Tibial artery (tissue), 4 donors: ENCODE measurements at regions not wholly inside any gene's neighbourhood (a gene's known extent, or its start where the extent isn't known, plus 50 kb on each side); places are given as distances from the start of the nearest gene placed in this dataset.
A peak's percentile ranks its signal among the peaks of the same experiment; 100 is the strongest.

Experiments
- DNase-seq, 2 donors: peaks; one replicate each; pipeline ENCODE4 v3.0.0-alpha.2; 2019
- H3K27ac ChIP-seq, 2 donors: fragments of 200-600 bp; sonication (generic) in 1 of 2; 1 replicate in 1 of 2; 2 replicates in 1 of 2; pipeline ENCODE4 v1.5.1; 2018 to 2019; ENCODE audit warnings: mild to moderate bottlenecking in 1 of 2
- H3K27me3 ChIP-seq, 2 donors: fragments of 200-600 bp; sonication (generic) in 1 of 2; one replicate each; pipeline versions ENCODE4 v1.5.1 to v1.6.0; 2016 to 2019
- H3K36me3 ChIP-seq, 3 donors: fragments of 200-600 bp; sonication (generic) in 2 of 3; one replicate each; pipeline ENCODE4 v1.5.1; 2016 to 2019; ENCODE audit warnings: mild to moderate bottlenecking in 2 of 3
- H3K4me1 ChIP-seq, 4 donors: fragments of 200-600 bp; sonication (generic) in 2 of 4; 1 replicate in 3 of 4; 2 replicates in 1 of 4; pipeline ENCODE4 v1.5.1; 2016 to 2019
- H3K4me3 ChIP-seq, 2 donors: fragments of 200-600 bp; sonication (generic) in 1 of 2; 1 replicate in 1 of 2; 2 replicates in 1 of 2; pipeline ENCODE4 v1.5.1; 2018 to 2019; ENCODE audit warnings: mild to moderate bottlenecking in 2 of 2
- H3K9me3 ChIP-seq, 3 donors: fragments of 200-600 bp; sonication (generic) in 1 of 3; one replicate each; pipeline ENCODE4 v1.5.1; 2016 to 2019
- CTCF ChIP-seq, 2 experiments: fragments of 200-600 bp in 1 of 2; fragments of 450-650 bp in 1 of 2; IDR thresholded peaks; one replicate each; pipeline ENCODE4 v1.5.1; 2017 to 2019; ENCODE audit warnings: antibody characterized with exemption in 2 of 2, mild to moderate bottlenecking in 1 of 2, moderate library complexity in 1 of 2
- intact Hi-C: fragments of 100-400 bp; cut with DNase I; formaldehyde crosslinking; loops from one replicate; pipeline ENCODE4 v1.15.0; 2023; ENCODE audit warnings: low total_unique reads

GRCh38 chr22:49600468-49600867 lies 227.2 kb downstream of the BRD1 start:
- no peak for TF ChIP-seq CTCF (IDR thresholded peaks at IDR 0.05)
- Histone ChIP-seq H3K27me3 (peaks cover 0 to 14% of the 10 kb centered on the region in 2 donors), H3K27ac (no peak overlapping the region), H3K9me3 (peaks cover 0 to 7% (median 0%) of the 10 kb centered on the region in 3 donors), H3K4me1 (no peaks in the 10 kb centered on the region), H3K36me3 (no peaks in the 10 kb centered on the region), H3K4me3 (no peak overlapping the region)
- peak in 1 of 2 donors; percentile 32 for DNase-seq
- intact Hi-C loops, result no loop called here

GRCh38 chr22:49599691-49600455 lies 227.8 kb downstream of the BRD1 start:
- H3K27me3 ChIP-seq, result peaks cover 0 to 14% of the 10 kb centered on the region in 2 donors
- no peaks in the 10 kb centered on the region for H3K36me3 ChIP-seq
- H3K27ac ChIP-seq, result no peak overlapping the region
- H3K4me1 ChIP-seq, result no peaks in the 10 kb centered on the region
- no peak overlapping the region for H3K4me3 ChIP-seq
- H3K9me3 ChIP-seq, result peaks cover 0 to 7% (median 0%) of the 10 kb centered on the region in 3 donors
- DNase-seq, result peak in 1 of 2 donors; percentile 55
- TF ChIP-seq CTCF (IDR thresholded peaks at IDR 0.05), result no peak
- intact Hi-C loops, result no loop called here

GRCh38 chr22:49599039-49599438 lies 228.6 kb downstream of the BRD1 start:
- intact Hi-C loops, result no loop called here
- no peak for TF ChIP-seq CTCF (IDR thresholded peaks at IDR 0.05)
- DNase-seq, result peak in 1 of 2 donors; percentile 33
- Histone ChIP-seq H3K36me3 (no peaks in the 10 kb centered on the region), H3K4me1 (no peaks in the 10 kb centered on the region), H3K27ac (no peak overlapping the region), H3K9me3 (peaks cover 0 to 10% (median 3%) of the 10 kb centered on the region in 3 donors), H3K4me3 (no peak overlapping the region), H3K27me3 (peaks cover 0 to 14% of the 10 kb centered on the region in 2 donors)

GRCh38 chr22:49598338-49598737 lies 229.3 kb downstream of the BRD1 start:
- peak in 1 of 2 donors; percentile 40 for DNase-seq
- TF ChIP-seq CTCF (IDR thresholded peaks at IDR 0.05), result no peak
- intact Hi-C loops, result no loop called here

GRCh38 chr22:49597428-49598039 lies 230.1 kb downstream of the BRD1 start:
- H3K4me1 ChIP-seq, result no peaks in the 10 kb centered on the region

More at GRCh38 chr22:49598338-49598737, 229.3 kb downstream of the BRD1 start:
- Histone ChIP-seq H3K27me3 (peaks cover 0 to 14% of the 10 kb centered on the region in 2 donors), H3K9me3 (peaks cover 0 to 7% (median 4%) of the 10 kb centered on the region in 3 donors), H3K36me3 (no peaks in the 10 kb centered on the region), H3K4me1 (no peaks in the 10 kb centered on the region), H3K27ac (no peak overlapping the region), H3K4me3 (no peak overlapping the region)

More at GRCh38 chr22:49597428-49598039, 230.1 kb downstream of the BRD1 start:
- Histone ChIP-seq H3K9me3 (peaks cover 0 to 7% (median 4%) of the 10 kb centered on the region in 3 donors), H3K4me3 (no peak overlapping the region), H3K27me3 (peaks cover 0 to 14% of the 10 kb centered on the region in 2 donors), H3K36me3 (no peaks in the 10 kb centered on the region), H3K27ac (no peak overlapping the region)
- intact Hi-C loops, result no loop called here
- DNase-seq, result no peak
- TF ChIP-seq CTCF (IDR thresholded peaks at IDR 0.05), result no peak
